Spleen (tissue), 11 donors: ENCODE measurements at regions not wholly inside any gene's neighbourhood (a gene's known extent, or its start where the extent isn't known, plus 50 kb on each side); places are given as distances from the start of the nearest gene placed in this dataset.
A peak's percentile ranks its signal among the peaks of the same experiment; 100 is the strongest.

Experiments
- DNase-seq: peaks from one replicate; pipeline ENCODE4 v3.0.0-alpha.2; 2020
- H3K27ac ChIP-seq, 8 donors: fragments of 200-600 bp; sonication (generic) in 7 of 8; 1 replicate in 4 of 8; 2 replicates in 4 of 8; pipeline versions ENCODE4 v1.5.0 to v1.8.0; 2016 to 2021; ENCODE audit warnings: inconsistent platforms in 4 of 8, mild to moderate bottlenecking in 4 of 8, moderate library complexity in 1 of 8
- H3K27me3 ChIP-seq, 7 donors: fragments of 200-600 bp; sonication (generic) in 6 of 7; replicated peaks in 1 of 7; 1 replicate in 4 of 7; 2 replicates in 3 of 7; pipeline versions ENCODE4 v1.5.0 to v1.8.0; 2016 to 2021; ENCODE audit warnings: inconsistent platforms in 3 of 7, mild to moderate bottlenecking in 1 of 7
- H3K36me3 ChIP-seq, 6 donors: fragments of 200-600 bp; sonication (generic) in 5 of 6; 1 replicate in 4 of 6; 2 replicates in 2 of 6; pipeline versions ENCODE4 v1.5.0 to v1.8.0; 2016 to 2021; ENCODE audit warnings: inconsistent platforms in 2 of 6
- H3K4me1 ChIP-seq, 6 donors: fragments of 200-600 bp; sonication (generic) in 5 of 6; 1 replicate in 3 of 6; 2 replicates in 3 of 6; pipeline versions ENCODE4 v1.5.0 to v1.8.0; 2016 to 2021; ENCODE audit warnings: inconsistent platforms in 3 of 6
- H3K4me3 ChIP-seq, 8 donors: fragments of 200-600 bp; sonication (generic) in 7 of 8; 1 replicate in 4 of 8; 2 replicates in 4 of 8; pipeline versions ENCODE4 v1.5.0 to v1.8.0; 2016 to 2021; ENCODE audit warnings: inconsistent platforms in 4 of 8, mild to moderate bottlenecking in 4 of 8, moderate library complexity in 2 of 8
- H3K9me3 ChIP-seq, 8 donors: fragments of 200-600 bp; sonication (generic) in 7 of 8; 1 replicate in 4 of 8; 2 replicates in 4 of 8; pipeline versions ENCODE4 v1.5.0 to v1.8.0; 2016 to 2021; ENCODE audit warnings: inconsistent platforms in 4 of 8
- POLR2A ChIP-seq, 3 donors: fragments of 450-650 bp; IDR thresholded peaks; one replicate each; pipeline ENCODE4 v1.5.1; 2017; ENCODE audit warnings: antibody characterized with exemption in 3 of 3, mild to moderate bottlenecking in 1 of 3
- POLR2AphosphoS5 ChIP-seq, 3 donors: sonication (generic); formaldehyde crosslinking; IDR thresholded peaks; one replicate each; pipeline ENCODE4 v1.5.1; 2017; ENCODE audit warnings: antibody characterized with exemption in 3 of 3
- WGBS, 5 donors: extraction: QIAGEN DNeasy Blood & Tissue Kit in 3 of 5; methylation state at CpG; one replicate each; pipeline versions ENCODE4 v1.1.5 to v1.1.7; 2013 to 2018; 5-methylcytosine and 5-hydroxymethylcytosine counted together
- intact Hi-C: fragments of 100-400 bp; cut with DNase I; formaldehyde crosslinking; loops from one replicate; pipeline ENCODE4 v1.15.0; 2023; ENCODE audit warnings: low total_unique reads
- TF ChIP-seq, protein P1 (sequence below), 11 experiments: fragments of 200-600 bp in 7 of 11; fragments of 450-650 bp in 4 of 11; sonication (generic) in 4 of 11; IDR thresholded peaks in 8 of 11; conservative IDR thresholded peaks in 3 of 11; 1 replicate in 7 of 11; 2 replicates in 4 of 11; pipeline versions ENCODE4 v1.4.0 to v1.8.0; 2016 to 2021; ENCODE audit warnings: antibody characterized with exemption in 11 of 11, inconsistent platforms in 4 of 11, mild to moderate bottlenecking in 1 of 11
- donor health status: healthy with polysubstance abuse.
- donor health status: DM: no; HTN: no; CAD: no; lungs with moderate emphysema.
- donor health status: DM: no; HTN: no; CAD: no.
- donor health status: Bipolar disorder and iron deficiency.
- donor health status: healthy.
- donor health status: DM: no; HTN: no; CAD: no.
- donor health status: DM: yes; HTN: yes; CAD: no.

DNA sequence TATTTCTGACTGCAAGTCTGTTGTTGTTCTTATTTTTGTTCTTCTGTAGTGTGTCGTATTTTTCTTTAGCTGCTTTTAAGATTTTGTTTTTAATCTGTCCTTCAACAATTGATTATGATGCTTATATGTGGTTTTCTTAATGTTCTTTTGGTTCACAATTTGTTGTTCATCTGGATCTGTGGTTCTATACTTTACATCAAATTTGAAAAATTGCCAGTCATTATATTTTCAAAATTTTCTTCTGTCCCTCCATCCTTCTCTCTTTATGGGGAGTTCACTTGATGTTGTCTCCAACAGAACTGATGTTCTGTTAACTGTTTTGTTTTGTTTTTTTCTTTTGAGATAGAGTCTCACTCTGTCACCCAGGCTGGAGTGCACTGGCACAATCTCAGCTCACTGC lies 378.5 kb upstream of the CD180 start:
- Histone ChIP-seq H3K27me3 (no peaks in the 10 kb centered on the region), H3K4me1 (no peaks in the 10 kb centered on the region), H3K36me3 (no peaks in the 10 kb centered on the region), H3K27ac (no peak overlapping the region), H3K4me3 (no peak overlapping the region), H3K9me3 (peaks cover 0 to 25% (median 18%) of the 10 kb centered on the region in 8 donors)
- intact Hi-C loops, result no loop called here
- TF ChIP-seq, protein P1, sequence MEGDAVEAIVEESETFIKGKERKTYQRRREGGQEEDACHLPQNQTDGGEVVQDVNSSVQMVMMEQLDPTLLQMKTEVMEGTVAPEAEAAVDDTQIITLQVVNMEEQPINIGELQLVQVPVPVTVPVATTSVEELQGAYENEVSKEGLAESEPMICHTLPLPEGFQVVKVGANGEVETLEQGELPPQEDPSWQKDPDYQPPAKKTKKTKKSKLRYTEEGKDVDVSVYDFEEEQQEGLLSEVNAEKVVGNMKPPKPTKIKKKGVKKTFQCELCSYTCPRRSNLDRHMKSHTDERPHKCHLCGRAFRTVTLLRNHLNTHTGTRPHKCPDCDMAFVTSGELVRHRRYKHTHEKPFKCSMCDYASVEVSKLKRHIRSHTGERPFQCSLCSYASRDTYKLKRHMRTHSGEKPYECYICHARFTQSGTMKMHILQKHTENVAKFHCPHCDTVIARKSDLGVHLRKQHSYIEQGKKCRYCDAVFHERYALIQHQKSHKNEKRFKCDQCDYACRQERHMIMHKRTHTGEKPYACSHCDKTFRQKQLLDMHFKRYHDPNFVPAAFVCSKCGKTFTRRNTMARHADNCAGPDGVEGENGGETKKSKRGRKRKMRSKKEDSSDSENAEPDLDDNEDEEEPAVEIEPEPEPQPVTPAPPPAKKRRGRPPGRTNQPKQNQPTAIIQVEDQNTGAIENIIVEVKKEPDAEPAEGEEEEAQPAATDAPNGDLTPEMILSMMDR (IDR thresholded peaks at IDR 0.05 in 8 of 11, conservative IDR thresholded peaks at IDR 0.05 in 3 of 11), result no peak
- TF ChIP-seq POLR2A (IDR thresholded peaks at IDR 0.05) (no peak), POLR2AphosphoS5 (IDR thresholded peaks at IDR 0.05) (no peak)
- DNase-seq, result no peak
- WGBS, 5 donors, result 84 to 98% (median 93%) methylated on average over 1 of the region's 1 CpG

DNA sequence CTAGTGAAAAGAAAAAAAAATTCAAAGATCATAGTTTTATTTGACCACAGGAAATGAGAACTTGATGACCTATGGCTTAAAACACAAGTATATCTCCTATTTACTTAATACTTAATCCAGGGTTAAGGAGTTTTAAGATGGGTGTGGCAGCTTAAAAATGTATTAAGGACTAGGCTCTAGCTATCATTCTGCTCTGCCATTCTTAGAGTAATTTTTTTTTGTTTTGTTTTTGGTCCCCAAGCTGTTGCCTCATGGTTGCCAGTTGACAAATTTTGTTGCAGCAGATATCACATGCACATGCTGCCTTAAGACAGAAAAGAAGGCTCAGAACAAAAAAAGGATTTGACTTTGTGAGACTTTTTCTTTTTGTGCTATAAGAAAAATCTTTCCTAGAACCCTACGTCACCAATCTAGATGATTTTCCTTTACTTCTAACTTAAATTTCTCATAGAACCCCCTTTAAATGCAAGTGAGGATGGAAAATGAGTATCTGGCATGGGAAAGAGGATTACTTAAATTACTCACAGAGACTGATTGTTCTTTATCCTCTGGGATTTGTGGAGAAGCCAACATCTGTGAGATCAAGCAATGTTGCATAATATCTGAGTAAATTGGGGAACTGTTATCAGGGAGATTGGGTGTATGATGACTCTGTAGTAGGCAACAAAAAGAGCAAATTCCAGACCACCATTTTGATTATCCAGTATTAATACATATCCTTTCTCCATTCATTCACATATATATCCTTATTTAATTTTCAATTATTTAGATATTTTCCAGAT lies 364.7 kb upstream of the CD180 start:
- H3K36me3 ChIP-seq, result no peaks in the 10 kb centered on the region
- no peaks in the 10 kb centered on the region for H3K4me1 ChIP-seq
- peaks cover 0 to 49% (median 34%) of the 10 kb centered on the region in 8 donors for H3K9me3 ChIP-seq
- 89 to 98% (median 94%) methylated on average over 1 of the region's 1 CpG for WGBS, 5 donors
- intact Hi-C loops, result no loop called here
- peak overlapping the region in 1 of 8 donors; percentile 1 for H3K27ac ChIP-seq
- DNase-seq, result no peak
- H3K4me3 ChIP-seq, result no peak overlapping the region
- no peaks in the 10 kb centered on the region for H3K27me3 ChIP-seq
- TF ChIP-seq, protein P1 (IDR thresholded peaks at IDR 0.05 in 8 of 11, conservative IDR thresholded peaks at IDR 0.05 in 3 of 11), result no peak
- TF ChIP-seq POLR2A (IDR thresholded peaks at IDR 0.05) (no peak), POLR2AphosphoS5 (IDR thresholded peaks at IDR 0.05) (no peak)

DNA sequence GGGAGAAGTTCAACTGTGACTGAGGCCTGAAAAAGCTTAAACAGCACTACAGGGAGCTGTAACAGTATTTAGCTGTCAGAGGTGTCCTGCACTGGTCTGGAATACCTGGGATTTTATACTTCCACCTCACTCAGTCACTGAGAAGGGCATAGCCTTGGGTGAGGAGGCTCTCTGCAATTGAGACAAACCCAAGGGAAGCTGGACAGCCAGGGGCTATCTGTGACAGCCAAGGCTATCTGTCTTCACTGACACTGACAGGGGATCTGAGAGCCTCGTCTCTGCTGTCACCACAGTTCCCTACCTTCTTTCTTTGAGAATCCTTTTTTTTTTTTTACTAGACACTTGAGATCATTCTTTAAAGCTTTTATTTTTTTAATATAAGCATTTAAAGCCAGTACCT lies 356.2 kb upstream of the CD180 start:
- no peak for TF ChIP-seq POLR2A (IDR thresholded peaks at IDR 0.05)
- no peak for TF ChIP-seq POLR2AphosphoS5 (IDR thresholded peaks at IDR 0.05)
- TF ChIP-seq, protein P1 (IDR thresholded peaks at IDR 0.05 in 8 of 11, conservative IDR thresholded peaks at IDR 0.05 in 3 of 11), result no peak
- H3K36me3 ChIP-seq, result no peaks in the 10 kb centered on the region
- H3K27me3 ChIP-seq, result no peaks in the 10 kb centered on the region
- intact Hi-C loops, result no loop called here
- H3K4me1 ChIP-seq, result peaks cover 0 to 17% (median 3%) of the 10 kb centered on the region in 6 donors
- H3K4me3 ChIP-seq, result no peak overlapping the region
- no peaks in the 10 kb centered on the region for H3K9me3 ChIP-seq
- H3K27ac ChIP-seq, result peak overlapping the region in 2 of 8 donors; percentile 43 to 52
- 60 to 95% (median 73%) methylated on average over 1 of the region's 1 CpG for WGBS, 5 donors
- no peak for DNase-seq

DNA sequence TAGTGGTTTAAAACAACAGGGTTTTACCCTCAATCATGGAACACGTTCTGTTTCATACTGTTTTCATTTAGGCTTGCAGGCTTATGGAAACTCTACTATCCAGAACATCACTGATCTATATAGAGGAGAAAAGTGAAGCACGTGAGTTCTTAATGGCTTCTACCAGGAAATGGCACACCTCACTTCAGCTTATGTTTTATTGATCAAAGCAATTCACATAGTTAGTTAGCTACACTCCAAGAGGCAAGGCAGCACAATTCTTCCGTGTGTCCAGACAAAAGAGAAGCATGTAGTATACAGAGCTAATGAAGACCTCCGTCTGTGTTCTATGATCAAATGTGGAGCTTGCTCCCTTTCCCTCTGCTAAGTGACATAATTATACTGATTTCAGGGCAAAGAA lies 353.3 kb upstream of the CD180 start:
- Histone ChIP-seq H3K27me3 (no peaks in the 10 kb centered on the region), H3K4me3 (no peak overlapping the region), H3K27ac (no peak overlapping the region), H3K36me3 (no peaks in the 10 kb centered on the region), H3K4me1 (peaks cover 0 to 18% (median 3%) of the 10 kb centered on the region in 6 donors), H3K9me3 (peaks cover 0 to 5% (median 0%) of the 10 kb centered on the region in 8 donors)
- no peak for TF ChIP-seq POLR2AphosphoS5 (IDR thresholded peaks at IDR 0.05)
- WGBS, 5 donors, result 85 to 95% (median 88%) methylated on average over 4 of the region's 4 CpGs
- DNase-seq, result no peak
- intact Hi-C loops, result no loop called here
